NCI-H748 treated with DMSO at 0.1 percent for 48 hours (cell line): ENCODE measurements at regions not wholly inside any gene's neighbourhood (a gene's known extent, or its start where the extent isn't known, plus 50 kb on each side); places are given as distances from the start of the nearest gene placed in this dataset.

ENCODE experiments used
- DNase-seq: peaks from one replicate; lab custom pipeline; 2025; lab: John Stamatoyannopoulos, UW

DNA sequence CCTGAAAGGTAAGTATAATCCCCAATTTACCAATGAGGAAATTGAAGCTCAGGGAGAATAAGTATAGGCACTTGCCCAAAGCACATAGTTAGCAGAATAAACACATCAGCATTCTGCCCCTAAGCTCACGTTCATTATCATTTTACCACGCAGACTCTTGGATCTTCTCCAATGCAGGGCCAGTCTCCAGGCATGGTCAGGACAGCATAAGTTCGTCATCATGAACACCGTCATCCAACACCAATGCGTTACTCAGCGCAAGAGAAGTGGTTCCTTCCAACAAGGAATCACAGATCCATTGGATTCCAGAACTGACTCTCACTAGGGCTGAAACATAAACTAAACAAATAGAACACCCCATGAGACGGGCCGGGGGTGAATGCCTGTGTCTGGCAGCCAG, 86.5 kb upstream of the GPM6B start:
- no peak for DNase-seq

DNA sequence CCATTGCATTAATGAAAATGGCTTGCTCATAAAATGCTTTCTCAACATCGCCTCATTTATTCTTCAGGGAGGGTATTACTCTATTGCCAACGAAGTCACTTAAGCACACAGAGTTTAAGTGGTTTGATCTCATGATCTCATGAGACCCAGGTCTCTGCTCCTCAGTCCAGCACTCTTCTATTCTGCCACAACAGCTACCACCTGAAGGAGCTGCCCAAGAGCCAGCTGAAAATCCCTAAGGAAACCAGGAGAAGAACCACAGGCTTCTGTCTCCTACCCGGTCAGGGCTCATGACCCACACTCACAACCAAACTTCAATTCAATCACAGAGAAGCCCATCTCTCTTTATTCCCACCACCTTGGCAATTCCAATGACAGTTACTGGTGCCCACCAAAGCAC, 85.5 kb upstream of the GPM6B start:
- no peak for DNase-seq

DNA sequence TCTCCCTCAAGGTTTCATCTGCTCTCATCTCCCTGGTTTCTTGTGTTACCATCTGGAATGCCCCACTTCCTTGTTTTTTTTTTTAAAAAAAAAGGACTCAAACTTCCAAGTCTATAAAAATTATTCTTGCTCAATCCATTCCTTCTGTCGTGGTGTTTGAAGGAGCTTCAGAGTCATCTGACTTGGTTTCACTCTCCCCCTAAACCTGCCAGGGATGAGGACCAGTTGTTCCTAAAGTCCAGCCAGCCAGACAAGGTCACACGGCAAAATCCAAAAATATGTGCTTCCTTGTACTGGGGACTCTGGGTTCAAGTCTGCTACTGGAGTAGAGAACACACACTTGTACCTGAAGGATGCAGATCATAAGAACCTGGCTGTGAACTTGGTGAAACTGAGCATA, 84.5 kb upstream of the GPM6B start:
- DNase-seq = no peak

DNA sequence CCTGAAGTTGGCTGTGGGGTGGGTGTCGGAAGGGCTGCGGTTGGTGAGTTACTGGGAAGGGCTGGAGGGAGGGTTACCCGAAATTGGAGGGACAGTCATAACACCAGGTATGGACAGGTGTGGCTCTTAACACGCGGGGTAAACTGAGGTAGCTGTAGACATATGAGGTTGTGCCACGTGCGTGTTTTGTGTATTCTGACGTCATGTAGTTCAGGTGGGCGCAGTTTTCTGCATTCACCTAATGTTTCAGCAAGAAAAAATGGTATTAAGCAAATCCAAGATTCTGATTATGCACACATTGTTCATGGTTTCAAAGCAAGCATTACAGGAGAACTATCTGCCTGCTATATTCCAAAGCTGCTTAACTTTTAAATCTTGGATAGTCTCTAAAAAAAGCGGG, 83.5 kb upstream of the GPM6B start:
- DNase-seq = no peak

DNA sequence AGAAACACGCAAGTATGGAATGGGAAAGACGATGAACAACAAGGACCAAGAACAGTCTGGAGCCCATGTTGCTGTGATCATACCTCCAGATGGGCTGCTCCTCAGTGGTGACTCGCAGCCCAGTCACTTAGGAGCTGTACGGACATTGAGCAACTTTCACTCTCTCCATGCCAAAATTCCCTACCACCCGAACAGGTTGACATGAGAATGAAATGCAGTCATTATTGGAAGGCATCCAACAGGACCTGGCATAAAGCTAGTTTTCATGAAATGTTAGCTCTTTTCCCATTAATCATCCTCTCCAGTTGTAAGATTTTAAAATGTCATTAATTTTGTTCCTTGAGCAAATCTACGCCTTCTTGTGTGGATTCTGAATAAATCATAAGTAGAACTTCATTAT, 82.7 kb upstream of the GPM6B start:
- DNase-seq = no peak

DNA sequence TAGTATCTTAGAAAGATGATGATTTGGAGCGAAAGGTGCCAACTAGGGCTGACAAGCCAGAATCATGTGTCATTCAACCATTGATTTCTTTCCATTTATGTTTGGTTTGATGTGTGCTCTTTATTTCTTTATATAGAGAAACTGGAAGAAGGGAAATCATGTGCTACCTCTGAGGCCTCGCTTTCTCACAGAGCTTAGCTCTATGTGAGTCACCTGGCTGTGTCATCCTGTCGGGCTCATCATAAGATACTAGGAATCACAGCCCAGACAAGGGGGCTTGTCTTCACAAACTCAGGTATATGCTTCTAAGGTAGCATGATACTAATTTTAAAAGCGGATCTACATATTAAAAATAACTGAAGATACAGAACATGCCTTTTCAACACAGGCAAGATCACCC, 81.7 kb upstream of the GPM6B start:
- no peak for DNase-seq

DNA sequence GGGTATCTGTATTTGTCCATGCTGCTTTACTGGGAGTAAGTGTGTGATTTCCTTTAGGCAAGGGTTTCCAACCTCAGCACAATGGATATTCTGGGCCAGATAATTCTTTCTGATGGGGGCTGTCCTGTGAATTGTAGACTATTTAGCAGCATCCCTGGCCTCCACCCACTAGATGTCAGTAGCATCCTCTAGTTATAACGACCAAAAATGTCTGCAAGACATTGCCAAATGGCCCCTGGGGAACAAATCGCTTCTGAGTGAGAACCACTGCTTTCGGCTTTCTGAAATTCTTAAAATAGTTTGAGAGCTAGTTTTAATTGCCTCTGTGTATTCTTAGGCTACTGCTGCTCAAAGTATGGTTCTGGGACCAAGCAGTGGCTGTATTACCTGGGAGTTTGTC, 81.2 kb upstream of the GPM6B start:
- no peak for DNase-seq

DNA sequence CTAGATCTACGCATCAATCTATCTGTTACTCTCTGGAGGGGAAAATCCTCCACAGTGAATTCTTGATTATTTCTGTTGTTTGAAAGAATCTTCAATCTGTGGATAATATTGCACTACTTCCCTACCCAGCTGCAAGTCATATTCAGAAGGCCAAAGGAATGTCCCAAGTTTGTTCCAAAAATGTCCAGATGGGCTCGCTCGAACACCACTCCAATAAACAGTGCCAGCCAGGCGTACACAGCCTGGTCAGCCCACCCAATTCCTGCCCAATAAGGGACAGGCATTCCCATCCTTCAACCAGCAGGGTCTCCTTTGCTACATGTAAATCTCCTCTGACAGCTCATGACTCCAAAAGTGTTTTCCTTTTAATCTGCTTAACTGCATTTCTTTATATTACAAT, 80.7 kb upstream of the GPM6B start:
- no peak for DNase-seq

DNA sequence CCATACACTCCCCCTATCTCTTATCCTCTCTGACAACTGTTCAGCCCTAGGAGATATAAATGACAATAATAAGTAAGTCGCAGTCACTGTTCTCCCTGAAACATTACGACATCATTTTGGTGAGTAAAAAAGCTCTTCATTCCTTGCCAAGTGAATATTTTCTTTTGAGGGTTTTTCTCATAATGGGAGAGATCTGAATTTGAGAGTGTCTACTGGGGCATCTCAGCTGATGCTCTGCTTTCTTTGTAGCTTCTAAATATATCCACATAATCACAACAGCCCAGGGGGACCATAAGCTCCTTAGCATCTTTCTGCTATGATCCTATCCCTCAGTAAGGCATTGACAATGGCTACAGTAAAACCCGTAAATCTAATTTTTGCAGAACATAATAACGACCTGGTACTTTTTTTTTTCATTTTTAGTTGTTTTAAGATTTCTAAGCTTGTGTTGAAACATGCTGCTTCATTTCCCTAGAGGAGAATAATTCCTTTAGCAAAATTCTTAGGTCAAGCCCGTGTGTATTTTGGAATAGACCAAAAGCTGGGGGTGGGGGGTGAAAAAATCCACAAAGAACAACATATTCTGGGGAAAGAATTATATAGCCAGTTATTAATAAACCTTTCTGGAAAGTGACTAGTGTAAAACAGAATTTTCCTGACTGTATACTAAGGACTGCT, 78.1 kb upstream of the GPM6B start:
- DNase-seq = no peak

DNA sequence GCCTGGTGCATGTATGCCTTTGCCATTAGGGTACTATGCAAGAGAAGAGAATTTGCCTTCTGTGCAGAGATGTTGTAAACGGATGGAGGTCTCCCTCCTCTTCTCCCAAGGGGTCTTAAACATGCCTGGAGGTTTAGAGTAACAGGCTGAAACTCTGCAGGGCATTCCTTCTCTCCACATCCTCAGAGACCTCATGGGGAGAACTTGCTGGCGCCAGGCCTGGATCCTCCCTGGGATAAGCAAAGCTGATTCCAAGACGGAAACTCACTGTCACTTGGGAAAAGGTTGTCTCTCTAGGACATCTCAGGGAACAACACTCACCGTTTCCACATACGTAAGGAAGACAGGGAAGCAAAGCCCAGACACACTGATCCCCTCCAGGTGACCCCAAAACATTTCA, 76.9 kb upstream of the GPM6B start:
- DNase-seq = no peak

DNA sequence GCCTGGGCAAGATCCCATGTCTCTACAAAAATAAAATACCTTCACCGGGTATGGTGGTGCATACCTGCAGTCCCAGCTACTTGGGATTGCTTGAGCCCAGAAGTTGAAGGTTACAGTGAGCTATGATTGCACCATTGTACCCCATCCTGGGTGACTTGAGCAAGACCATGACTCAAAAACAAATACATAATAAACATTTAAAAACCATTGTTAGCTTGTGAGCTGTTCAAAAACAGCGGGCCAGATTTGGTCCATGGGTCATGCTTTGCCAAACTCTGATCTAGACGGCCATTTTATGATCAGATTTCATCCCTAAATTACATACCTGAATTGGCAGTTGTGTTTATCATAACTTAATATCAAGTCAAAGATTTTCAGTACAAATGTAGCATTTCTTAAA, 76.0 kb upstream of the GPM6B start:
- no peak for DNase-seq

DNA sequence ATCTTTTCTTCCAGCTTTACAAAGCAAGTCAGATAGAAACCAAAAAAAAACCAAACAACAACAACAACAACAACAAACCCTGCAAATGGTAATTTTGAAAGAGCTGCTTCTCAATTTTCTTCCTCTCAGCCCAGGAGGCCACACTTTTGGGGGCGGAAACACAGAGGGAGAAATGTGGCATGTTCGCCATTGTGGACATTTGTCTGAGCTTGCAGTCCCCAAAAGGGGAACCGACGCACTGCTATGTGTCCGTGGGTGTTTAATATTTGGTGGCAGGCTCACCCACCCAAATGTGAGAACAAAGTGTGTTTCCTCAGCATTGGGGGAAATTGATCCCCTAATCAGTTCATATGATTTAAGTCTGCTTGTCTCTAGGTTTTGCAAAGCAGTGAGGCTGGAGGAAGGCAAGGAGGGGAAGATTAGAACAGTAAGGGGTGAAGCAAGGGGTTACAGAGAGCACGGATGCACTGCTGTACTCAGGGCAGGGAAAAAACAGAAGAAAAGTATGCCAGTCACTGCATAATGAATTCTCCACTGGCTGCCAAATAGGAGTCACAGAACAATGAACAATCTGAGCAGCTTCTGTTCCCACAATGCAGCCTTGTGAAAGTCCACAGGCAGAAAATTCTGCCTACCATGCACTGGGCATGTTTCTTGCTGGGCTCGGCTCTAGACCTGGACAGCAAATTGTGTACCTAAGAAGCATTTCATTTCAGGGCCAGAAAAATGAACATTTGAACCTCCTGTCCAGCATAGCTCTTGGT, 74.7 kb upstream of the GPM6B start:
- DNase-seq = no peak

DNA sequence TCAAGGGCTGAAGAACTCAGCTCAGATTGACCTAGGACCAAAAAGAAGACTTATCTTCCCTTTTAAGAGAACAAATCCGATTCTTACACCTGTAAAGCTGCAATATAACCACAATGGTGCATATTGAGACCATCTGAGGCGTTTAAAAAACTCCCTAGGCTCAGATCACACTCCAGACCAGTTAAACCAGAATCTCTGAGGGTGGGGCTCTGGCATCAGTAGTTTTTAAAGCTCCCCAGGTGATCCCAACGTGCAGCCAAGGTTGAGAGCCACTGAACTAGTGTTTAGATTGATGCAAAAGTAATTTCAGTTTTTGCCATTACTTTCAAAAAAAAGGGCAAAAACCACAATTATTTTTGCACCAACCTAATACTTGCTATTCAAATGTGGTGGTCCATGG, 73.9 kb upstream of the GPM6B start:
- DNase-seq = no peak

DNA sequence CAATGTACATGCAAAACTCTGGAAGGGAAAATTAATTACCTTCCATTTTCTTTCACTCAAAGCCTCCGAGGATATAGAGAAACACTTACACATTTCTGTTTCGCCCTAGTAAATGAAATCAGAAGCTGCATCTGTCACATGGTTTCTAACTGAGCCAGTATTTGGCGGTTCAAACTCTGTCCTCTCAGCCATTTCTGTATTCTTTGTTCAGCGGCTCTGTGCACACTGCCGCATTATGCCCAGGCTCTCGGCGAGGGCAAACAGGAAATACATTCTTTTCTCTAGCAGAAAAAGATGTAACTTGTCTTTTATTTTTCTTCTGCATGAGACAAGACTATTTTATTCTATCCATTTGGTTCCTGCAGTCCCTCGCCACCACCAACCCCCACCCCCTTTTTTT, 71.4 kb upstream of the GPM6B start:
- no peak for DNase-seq

DNA sequence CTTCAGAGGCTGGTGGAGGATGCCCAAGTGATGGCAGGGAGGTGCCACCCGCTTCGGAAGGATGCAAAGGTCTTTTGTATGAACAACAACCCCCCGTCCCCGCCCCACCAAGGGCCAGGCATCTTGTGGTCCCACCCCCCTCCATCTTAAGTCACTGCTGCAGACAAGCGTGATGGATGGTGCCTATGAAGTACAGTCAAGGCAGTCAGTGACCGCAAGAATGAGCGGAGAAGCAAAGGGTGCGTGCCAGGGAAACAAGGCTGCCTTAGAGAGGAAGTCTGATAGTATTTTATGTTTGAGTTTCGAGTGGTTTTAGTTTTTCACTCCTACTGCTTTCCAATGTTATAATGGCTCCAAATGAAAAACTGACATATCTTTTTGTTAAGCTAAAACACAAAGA, 68.7 kb upstream of the GPM6B start:
- DNase-seq = no peak

DNA sequence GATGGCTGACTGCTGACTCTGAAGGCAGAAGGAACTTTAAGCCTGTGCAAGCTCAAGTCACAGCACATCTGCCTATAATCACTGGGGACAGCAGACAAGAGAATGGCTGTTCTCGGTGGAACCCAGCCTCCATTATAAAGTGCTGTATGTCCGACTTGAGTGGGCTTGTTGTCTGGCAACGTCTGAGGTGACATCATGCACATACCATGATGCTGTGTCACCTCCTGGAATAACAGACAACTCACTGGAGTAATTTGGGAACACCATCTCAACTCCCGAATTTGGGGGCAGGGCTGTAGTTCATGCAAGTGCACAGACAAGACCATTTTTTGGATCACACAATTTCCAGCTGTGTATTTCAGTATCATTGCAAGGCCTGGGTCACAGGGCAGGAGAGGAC, 59.8 kb upstream of the GPM6B start:
- no peak for DNase-seq

DNA sequence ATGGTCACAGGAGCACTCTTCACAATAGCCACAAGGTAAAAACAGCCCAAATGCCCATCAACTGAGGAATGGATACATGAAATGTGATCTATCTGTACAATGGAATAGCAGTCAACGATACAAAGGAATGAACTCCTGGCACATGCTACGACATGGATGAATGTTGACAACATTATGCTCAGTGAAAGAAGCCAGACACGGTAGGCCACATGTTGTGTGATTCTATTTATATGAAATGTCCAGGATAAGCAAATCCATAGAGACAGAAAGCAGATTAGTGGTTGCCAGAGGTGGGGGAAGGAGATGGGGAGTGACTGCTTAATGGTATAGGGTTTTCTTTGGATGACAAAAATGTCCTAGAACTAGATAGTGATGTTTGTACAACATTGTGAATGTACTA, 58.7 kb upstream of the GPM6B start:
- no peak for DNase-seq

DNA sequence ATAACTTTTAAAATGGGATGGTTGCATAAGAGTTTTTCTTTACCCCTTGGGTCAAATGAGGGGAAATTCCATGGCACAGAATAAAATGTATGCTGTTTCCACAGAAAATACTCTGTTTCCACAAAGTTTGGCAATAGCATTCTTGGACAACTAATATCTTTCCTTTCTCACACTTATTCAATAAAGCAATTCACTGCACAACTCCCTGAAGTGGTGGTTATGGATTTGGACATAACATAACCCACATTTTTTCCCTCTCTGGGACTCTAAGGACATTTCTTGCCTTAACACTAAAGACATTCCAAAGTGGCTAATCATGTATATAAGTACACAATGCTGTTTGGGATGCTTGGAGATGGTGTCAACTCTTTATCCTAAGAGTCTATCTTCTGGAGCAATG, 51.7 kb upstream of the GPM6B start:
- DNase-seq = no peak
